ENCODE measurements at regions not wholly inside any gene's neighbourhood (a gene's known extent, or its start where the extent isn't known, plus 50 kb on each side); places are given as distances from the start of the nearest gene placed in this dataset.

DNA sequence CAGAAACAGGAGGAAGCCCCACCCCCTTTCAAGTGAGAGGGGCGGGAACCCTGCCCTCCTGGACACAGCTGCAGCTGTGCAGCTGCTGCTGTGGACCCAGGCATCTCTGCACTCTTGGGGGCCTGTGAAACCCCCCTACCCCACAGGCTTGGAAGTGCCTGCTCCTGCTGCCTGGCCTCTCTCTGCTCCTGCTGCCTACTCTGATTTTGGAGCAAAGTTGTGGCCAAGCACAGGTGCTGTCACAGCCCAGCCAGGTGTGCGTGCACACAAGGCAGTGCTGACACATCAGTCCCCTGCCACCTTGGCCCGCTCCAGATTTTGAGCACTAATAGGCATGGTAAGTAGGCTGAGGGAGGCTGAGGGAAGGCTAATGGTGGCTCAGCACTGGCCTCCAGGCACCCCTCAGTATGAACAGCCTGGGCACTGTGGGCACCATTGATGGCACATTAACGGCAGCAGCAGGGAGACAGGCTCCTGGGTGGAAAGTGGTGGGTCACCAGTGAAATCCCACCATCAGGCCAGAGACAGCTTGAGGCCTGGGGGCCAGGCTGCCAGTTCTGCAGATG is 890.9 kb downstream of the GBE1 start:
- Histone ChIP-seq H3K79me2 (ENCODE audit: insufficient read depth) (no peaks in the 10 kb centered on the region), H3K27me3 (replicated peaks; ENCODE audit: insufficient read depth) (no peaks in the 10 kb centered on the region), H3K9me3 (ENCODE audit: low read depth) (no peaks in the 10 kb centered on the region), H3K9me2 (ENCODE audit: insufficient read depth) (no peaks in the 10 kb centered on the region), H3K9ac (no peak overlapping the region), H4K20me1 (ENCODE audit: insufficient read depth) (no peaks in the 10 kb centered on the region), H3K4me1 (ENCODE audit: insufficient read depth) (no peaks in the 10 kb centered on the region), H3K4me2 (ENCODE audit: unreplicated experiment) (no peak overlapping the region), H2AFZ (no peak overlapping the region), H3F3A (ENCODE audit: insufficient read depth) (no peaks in the 10 kb centered on the region), H3K36me3 (ENCODE audit: low read depth) (no peaks in the 10 kb centered on the region), H3K4me3 (no peak overlapping the region), H3K27ac (no peak overlapping the region)
- no peak for TF ChIP-seq EZH2phosphoT487 (IDR thresholded peaks at IDR 0.05; ENCODE audit: insufficient read depth, low read depth)
- TF ChIP-seq EZH2 (IDR thresholded peaks at IDR 0.05; ENCODE audit: insufficient read depth, poor library complexity, severe bottlenecking) = no peak
- no peak for DNase-seq
- 32 to 39% methylated on average over 4 of the region's 4 CpGs for WGBS, 2 experiments (ENCODE audit: low coverage in 1 of 2, low lambda C conversion rate in 2 of 2, missing lambda C conversion rate in 2 of 2)
- in situ Hi-C loops (cut with MboI) = no loop called here

DNA sequence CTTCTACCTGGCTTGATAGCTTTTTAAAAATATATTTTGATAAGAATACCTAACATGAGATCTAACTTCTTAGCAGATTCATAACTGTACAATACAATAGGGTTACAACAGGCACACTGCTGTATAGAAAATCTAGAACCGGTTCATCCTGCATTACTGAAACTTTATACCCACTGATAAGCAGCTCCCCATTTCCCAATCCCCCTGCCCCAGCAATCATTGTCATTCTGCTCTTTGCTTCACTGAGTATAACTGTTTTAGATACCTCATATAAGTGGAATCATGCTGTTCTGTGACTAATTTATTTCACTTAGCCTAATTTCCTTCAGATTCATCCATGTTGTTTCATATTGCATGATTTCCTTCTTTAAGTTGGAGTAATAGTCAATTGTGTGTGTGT is 906.0 kb downstream of the GBE1 start:
- Histone ChIP-seq H3K36me3 (ENCODE audit: low read depth) (no peaks in the 10 kb centered on the region), H3K9me3 (ENCODE audit: low read depth) (no peaks in the 10 kb centered on the region), H3K9ac (no peak overlapping the region), H3K4me2 (ENCODE audit: unreplicated experiment) (no peak overlapping the region), H3K4me1 (ENCODE audit: insufficient read depth) (no peaks in the 10 kb centered on the region), H3F3A (ENCODE audit: insufficient read depth) (no peaks in the 10 kb centered on the region), H3K4me3 (no peak overlapping the region), H3K27ac (no peak overlapping the region), H4K20me1 (ENCODE audit: insufficient read depth) (no peaks in the 10 kb centered on the region), H3K9me2 (ENCODE audit: insufficient read depth) (no peaks in the 10 kb centered on the region), H3K27me3 (replicated peaks; ENCODE audit: insufficient read depth) (no peaks in the 10 kb centered on the region), H2AFZ (no peak overlapping the region), H3K79me2 (ENCODE audit: insufficient read depth) (no peaks in the 10 kb centered on the region)
- in situ Hi-C loops (cut with MboI) = no loop called here
- 19 to 25% methylated on average over 1 of the region's 1 CpG for WGBS, 2 experiments (ENCODE audit: low coverage in 1 of 2, low lambda C conversion rate in 2 of 2, missing lambda C conversion rate in 2 of 2)
- DNase-seq = no peak
- TF ChIP-seq EZH2phosphoT487 (IDR thresholded peaks at IDR 0.05; ENCODE audit: insufficient read depth, low read depth) = no peak
- no peak for TF ChIP-seq EZH2 (IDR thresholded peaks at IDR 0.05; ENCODE audit: insufficient read depth, poor library complexity, severe bottlenecking)

DNA sequence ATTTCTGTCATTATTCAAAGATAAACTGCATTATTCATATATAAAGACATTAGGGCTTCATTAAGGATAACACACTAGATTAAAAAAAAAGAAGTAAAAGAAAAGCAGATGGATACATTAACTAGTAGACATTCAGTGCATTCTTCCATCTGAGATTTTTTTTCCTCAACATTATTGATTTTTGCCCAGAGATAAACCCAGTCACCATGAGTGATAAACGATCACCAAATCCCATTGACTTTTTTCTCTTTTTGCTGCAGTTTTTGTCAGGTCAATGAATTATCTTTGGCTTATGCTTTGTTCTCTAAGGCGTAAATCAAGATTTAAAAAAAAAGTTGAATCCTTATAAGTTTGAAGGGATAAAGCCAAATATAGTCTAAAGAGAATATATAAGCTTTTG is 925.0 kb downstream of the GBE1 start:
- in situ Hi-C loops (cut with MboI) = no loop called here
- Histone ChIP-seq H3K9me3 (ENCODE audit: low read depth) (no peaks in the 10 kb centered on the region), H3K4me1 (ENCODE audit: insufficient read depth) (no peaks in the 10 kb centered on the region), H3K4me2 (ENCODE audit: unreplicated experiment) (no peak overlapping the region), H3K9ac (no peak overlapping the region), H3K27ac (no peak overlapping the region), H2AFZ (no peak overlapping the region), H3K4me3 (no peak overlapping the region), H3K27me3 (replicated peaks; ENCODE audit: insufficient read depth) (no peaks in the 10 kb centered on the region), H4K20me1 (ENCODE audit: insufficient read depth) (no peaks in the 10 kb centered on the region), H3K79me2 (ENCODE audit: insufficient read depth) (no peaks in the 10 kb centered on the region), H3F3A (ENCODE audit: insufficient read depth) (no peaks in the 10 kb centered on the region), H3K36me3 (ENCODE audit: low read depth) (no peaks in the 10 kb centered on the region), H3K9me2 (ENCODE audit: insufficient read depth) (no peaks in the 10 kb centered on the region)
- no peak for TF ChIP-seq EZH2 (IDR thresholded peaks at IDR 0.05; ENCODE audit: insufficient read depth, poor library complexity, severe bottlenecking)
- no peak for TF ChIP-seq EZH2phosphoT487 (IDR thresholded peaks at IDR 0.05; ENCODE audit: insufficient read depth, low read depth)
- DNase-seq = no peak
- WGBS, 2 experiments (ENCODE audit: low coverage in 1 of 2, low lambda C conversion rate in 2 of 2, missing lambda C conversion rate in 2 of 2) = 36 to 37% methylated on average over 2 of the region's 2 CpGs

DNA sequence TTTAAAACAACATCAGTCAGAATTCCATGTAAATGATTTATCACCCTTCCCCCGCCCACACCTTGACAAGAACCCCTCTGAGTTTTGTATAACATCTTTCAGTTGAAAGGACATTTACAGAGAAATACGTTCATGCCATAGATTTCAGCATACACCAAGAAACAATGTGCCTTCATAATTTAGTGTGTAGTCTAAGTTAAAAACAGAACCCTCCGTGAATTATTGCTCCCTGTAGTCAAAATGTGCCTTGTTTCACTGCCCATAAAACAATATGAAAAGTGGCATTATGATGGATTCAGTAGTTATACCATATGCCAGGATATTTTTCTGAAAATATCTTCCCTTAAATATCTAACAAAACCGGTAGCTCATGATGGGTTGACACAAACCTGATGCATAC is 953.9 kb downstream of the GBE1 start:
- Histone ChIP-seq H3K9me2 (ENCODE audit: insufficient read depth) (no peaks in the 10 kb centered on the region), H3K79me2 (ENCODE audit: insufficient read depth) (no peaks in the 10 kb centered on the region), H3F3A (ENCODE audit: insufficient read depth) (no peaks in the 10 kb centered on the region), H3K27ac (no peak overlapping the region), H3K27me3 (replicated peaks; ENCODE audit: insufficient read depth) (no peaks in the 10 kb centered on the region), H3K9ac (no peak overlapping the region), H4K20me1 (ENCODE audit: insufficient read depth) (no peaks in the 10 kb centered on the region), H3K4me1 (ENCODE audit: insufficient read depth) (no peaks in the 10 kb centered on the region), H2AFZ (no peak overlapping the region), H3K36me3 (ENCODE audit: low read depth) (no peaks in the 10 kb centered on the region), H3K4me2 (ENCODE audit: unreplicated experiment) (no peak overlapping the region), H3K4me3 (no peak overlapping the region), H3K9me3 (ENCODE audit: low read depth) (no peaks in the 10 kb centered on the region)
- in situ Hi-C loops (cut with MboI) = no loop called here
- no peak for TF ChIP-seq EZH2 (IDR thresholded peaks at IDR 0.05; ENCODE audit: insufficient read depth, poor library complexity, severe bottlenecking)
- no peak for TF ChIP-seq EZH2phosphoT487 (IDR thresholded peaks at IDR 0.05; ENCODE audit: insufficient read depth, low read depth)
- 20 to 28% methylated on average over 4 of the region's 4 CpGs for WGBS, 2 experiments (ENCODE audit: low coverage in 1 of 2, low lambda C conversion rate in 2 of 2, missing lambda C conversion rate in 2 of 2)
- DNase-seq = no peak

DNA sequence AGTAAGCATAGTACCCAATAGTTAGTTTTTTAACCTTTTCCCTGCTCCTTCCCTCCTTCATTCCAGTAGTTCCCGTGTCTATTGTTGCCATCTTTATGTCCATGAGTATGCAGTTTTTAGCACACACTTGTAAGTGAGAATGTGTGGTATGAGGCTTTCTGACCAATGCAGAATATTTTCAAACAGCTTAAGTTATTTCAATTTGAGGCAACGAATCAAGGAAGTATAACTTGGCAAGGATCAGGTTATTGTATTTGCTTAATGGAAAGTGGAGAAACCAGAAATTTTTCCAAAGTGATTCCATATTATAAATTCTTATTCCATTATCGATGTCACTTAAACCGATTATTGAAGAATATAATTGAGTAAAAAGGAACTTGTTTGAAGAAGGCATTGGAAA is 954.8 kb downstream of the GBE1 start:
- no peak for DNase-seq
- no peaks in the 10 kb centered on the region for H3F3A ChIP-seq (ENCODE audit: insufficient read depth)
- no peak overlapping the region for H3K4me3 ChIP-seq
- H3K9me3 ChIP-seq (ENCODE audit: low read depth) = no peaks in the 10 kb centered on the region
- no peaks in the 10 kb centered on the region for H3K4me1 ChIP-seq (ENCODE audit: insufficient read depth)
- H3K9me2 ChIP-seq (ENCODE audit: insufficient read depth) = no peaks in the 10 kb centered on the region
- no peaks in the 10 kb centered on the region for H3K27me3 ChIP-seq (replicated peaks; ENCODE audit: insufficient read depth)
- no peak overlapping the region for H2AFZ ChIP-seq
- no peaks in the 10 kb centered on the region for H3K79me2 ChIP-seq (ENCODE audit: insufficient read depth)
- in situ Hi-C loops (cut with MboI) = no loop called here
- H3K27ac ChIP-seq = no peak overlapping the region
- no peak overlapping the region for H3K4me2 ChIP-seq (ENCODE audit: unreplicated experiment)
- H3K36me3 ChIP-seq (ENCODE audit: low read depth) = no peaks in the 10 kb centered on the region
- 41 to 53% methylated on average over 4 of the region's 4 CpGs for WGBS, 2 experiments (ENCODE audit: low coverage in 1 of 2, low lambda C conversion rate in 2 of 2, missing lambda C conversion rate in 2 of 2)
- H3K9ac ChIP-seq = no peak overlapping the region
- TF ChIP-seq EZH2phosphoT487 (IDR thresholded peaks at IDR 0.05; ENCODE audit: insufficient read depth, low read depth) (no peak), EZH2 (IDR thresholded peaks at IDR 0.05; ENCODE audit: insufficient read depth, poor library complexity, severe bottlenecking) (no peak)
- no peaks in the 10 kb centered on the region for H4K20me1 ChIP-seq (ENCODE audit: insufficient read depth)
